Central memory CD8-positive, alpha-beta T cell (primary cell): ENCODE measurements at regions not wholly inside any gene's neighbourhood (a gene's known extent, or its start where the extent isn't known, plus 50 kb on each side); places are given as distances from the start of the nearest gene placed in this dataset.

Source experiments
- ATAC-seq: fragments of 150-1000 bp; cut with Tn5 transposase; replicated peaks from 2 replicates; pipeline ENCODE4 v1.10.0; 2022; ENCODE audit warnings: mild to moderate bottlenecking, moderate FRiP score, moderate number of reproducible peaks; ENCODE audit not compliant: poor library complexity, severe bottlenecking; ENCODE audit errors: extremely low read depth
- DNase-seq, 2 donors: peaks; one replicate each; pipeline ENCODE4 v3.0.0; 2021; ENCODE audit warnings: low spot score in 2 of 2
- H3K27ac Mint-ChIP-seq: one replicate; pipeline ENCODE4 v1.8.0; 2022; ENCODE audit warnings: low read depth, mild to moderate bottlenecking, moderate library complexity, mixed read lengths
- H3K27me3 Mint-ChIP-seq: one replicate; pipeline ENCODE4 v1.8.0; 2022; ENCODE audit warnings: mixed read lengths
- H3K36me3 Mint-ChIP-seq: one replicate; pipeline ENCODE4 v1.8.0; 2022; ENCODE audit warnings: mild to moderate bottlenecking, moderate library complexity, mixed read lengths; ENCODE audit not compliant: insufficient read depth
- H3K4me1 Mint-ChIP-seq: one replicate; pipeline ENCODE4 v1.8.0; 2022; ENCODE audit warnings: mixed read lengths
- H3K4me3 Mint-ChIP-seq: one replicate; pipeline ENCODE4 v1.8.0; 2022; ENCODE audit warnings: mild to moderate bottlenecking, moderate library complexity, mixed read lengths
- H3K9me3 Mint-ChIP-seq: one replicate; pipeline ENCODE4 v1.8.0; 2022; ENCODE audit warnings: mixed read lengths

GRCh38 chr10:85547460-85548023 is 819.1 kb downstream of the GRID1 start:
- DNase-seq (no peak), ATAC-seq (no peak)
- Mint-ChIP-seq H3K27ac (no peak overlapping the region), H3K36me3 (no peaks in the 10 kb centered on the region), H3K27me3 (peaks cover 63% of the 10 kb centered on the region), H3K9me3 (no peaks in the 10 kb centered on the region), H3K4me1 (no peaks in the 10 kb centered on the region), H3K4me3 (no peak overlapping the region)

DNA sequence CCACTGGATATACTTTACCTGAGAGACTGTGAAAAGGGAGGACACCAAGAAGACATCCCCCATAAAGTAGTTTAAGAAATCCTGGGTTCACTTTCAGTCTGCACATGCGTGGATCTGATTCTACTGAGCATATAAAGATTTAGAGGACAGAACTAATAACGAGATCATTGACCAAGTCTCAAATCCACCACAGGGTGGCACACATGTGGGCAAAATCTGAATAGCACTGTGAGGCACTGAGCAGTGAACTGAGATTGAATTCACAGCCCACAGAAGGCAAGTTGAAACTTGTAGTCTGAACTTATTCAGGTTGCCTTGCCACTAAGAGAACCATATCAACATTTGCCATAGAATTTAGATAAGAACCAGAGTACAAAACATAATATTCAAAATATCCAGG is 818.6 kb downstream of the GRID1 start:
- H3K4me1 Mint-ChIP-seq = no peaks in the 10 kb centered on the region
- peaks cover 63% of the 10 kb centered on the region for H3K27me3 Mint-ChIP-seq
- no peaks in the 10 kb centered on the region for H3K9me3 Mint-ChIP-seq
- DNase-seq (no peak), ATAC-seq (no peak)
- no peak overlapping the region for H3K4me3 Mint-ChIP-seq
- H3K36me3 Mint-ChIP-seq = no peaks in the 10 kb centered on the region
- no peak overlapping the region for H3K27ac Mint-ChIP-seq
